ENCODE measurements at regions not wholly inside any gene's neighbourhood (a gene's known extent, or its start where the extent isn't known, plus 50 kb on each side); places are given as distances from the start of the nearest gene placed in this dataset.

DNA sequence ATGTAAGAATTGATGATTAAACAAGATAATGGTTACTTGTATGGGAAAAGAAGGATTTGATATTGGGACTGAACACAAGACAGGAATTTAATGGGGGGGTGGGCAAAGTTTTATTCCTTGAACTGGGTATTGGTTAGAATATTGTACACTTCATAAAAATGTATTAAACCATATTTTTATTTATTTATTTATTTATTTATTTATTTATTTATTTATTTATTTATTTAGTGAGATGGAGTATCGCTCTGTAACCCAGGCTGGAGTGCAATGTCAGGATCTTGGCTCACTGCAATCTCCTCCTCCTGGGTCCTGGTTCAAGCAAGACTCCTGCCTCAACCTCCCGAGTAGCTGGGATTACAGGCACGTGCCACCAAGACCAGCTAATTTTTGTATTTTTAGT lies 287.1 kb upstream of the SLITRK5 start:
- Mint-ChIP-seq H3K27me3 (ENCODE audit: insufficient read depth) (no peaks in the 10 kb centered on the region), H3K4me1 (no peaks in the 10 kb centered on the region), H3K9me3 (no peaks in the 10 kb centered on the region), H3K4me3 (no peak overlapping the region), H3K36me3 (ENCODE audit: low read depth) (no peaks in the 10 kb centered on the region), H3K27ac (no peak overlapping the region)
- DNase-seq = no peak
- no peaks in the 10 kb centered on the region for H3K36me3 ChIP-seq (ENCODE audit: control insufficient read depth, insufficient read depth, low read length)
- no peaks in the 10 kb centered on the region for H3K27me3 ChIP-seq (ENCODE audit: control insufficient read depth, insufficient read depth, low read length, poor library complexity, severe bottlenecking)
- H3K4me3 ChIP-seq (ENCODE audit: low read length) = no peak overlapping the region
- H3K27ac ChIP-seq (ENCODE audit: low read depth, low read length) = no peak overlapping the region
- no peaks in the 10 kb centered on the region for H3K9me3 ChIP-seq (ENCODE audit: control insufficient read depth, low read length)
- no peaks in the 10 kb centered on the region for H3K4me1 ChIP-seq (ENCODE audit: control insufficient read depth, insufficient read depth, low read length)
- 81 to 96% methylated on average over 2 to 3 of the region's 3 CpGs for WGBS, 2 experiments (ENCODE audit: insufficient coverage in 1 of 2, insufficient read length in 1 of 2)
- no peak overlapping the region for H3K9ac ChIP-seq (ENCODE audit: extremely low read depth, low read length, poor library complexity, severe bottlenecking)
- TF ChIP-seq, protein P1, sequence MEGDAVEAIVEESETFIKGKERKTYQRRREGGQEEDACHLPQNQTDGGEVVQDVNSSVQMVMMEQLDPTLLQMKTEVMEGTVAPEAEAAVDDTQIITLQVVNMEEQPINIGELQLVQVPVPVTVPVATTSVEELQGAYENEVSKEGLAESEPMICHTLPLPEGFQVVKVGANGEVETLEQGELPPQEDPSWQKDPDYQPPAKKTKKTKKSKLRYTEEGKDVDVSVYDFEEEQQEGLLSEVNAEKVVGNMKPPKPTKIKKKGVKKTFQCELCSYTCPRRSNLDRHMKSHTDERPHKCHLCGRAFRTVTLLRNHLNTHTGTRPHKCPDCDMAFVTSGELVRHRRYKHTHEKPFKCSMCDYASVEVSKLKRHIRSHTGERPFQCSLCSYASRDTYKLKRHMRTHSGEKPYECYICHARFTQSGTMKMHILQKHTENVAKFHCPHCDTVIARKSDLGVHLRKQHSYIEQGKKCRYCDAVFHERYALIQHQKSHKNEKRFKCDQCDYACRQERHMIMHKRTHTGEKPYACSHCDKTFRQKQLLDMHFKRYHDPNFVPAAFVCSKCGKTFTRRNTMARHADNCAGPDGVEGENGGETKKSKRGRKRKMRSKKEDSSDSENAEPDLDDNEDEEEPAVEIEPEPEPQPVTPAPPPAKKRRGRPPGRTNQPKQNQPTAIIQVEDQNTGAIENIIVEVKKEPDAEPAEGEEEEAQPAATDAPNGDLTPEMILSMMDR (conservative IDR thresholded peaks at IDR 0.05) = no peak

DNA sequence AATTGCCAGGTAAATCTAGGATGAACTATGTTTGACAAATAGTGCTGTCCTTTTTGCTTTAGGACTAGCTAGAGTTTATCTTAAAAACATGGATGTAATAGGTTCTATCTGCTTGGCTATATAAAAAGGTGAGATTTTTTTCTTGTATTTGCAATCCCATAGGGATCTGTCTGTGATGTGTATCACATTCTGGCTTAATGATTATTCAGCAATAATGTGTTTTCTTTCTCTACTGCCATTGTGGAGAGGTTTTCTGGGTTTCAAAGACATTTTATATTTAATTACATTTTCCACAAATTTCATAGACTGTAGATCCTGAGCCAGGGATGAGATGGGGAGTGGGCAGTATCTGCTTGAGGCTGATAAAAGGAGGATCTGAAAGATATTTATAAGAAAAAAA lies 277.8 kb upstream of the SLITRK5 start:
- TF ChIP-seq, protein P1 (conservative IDR thresholded peaks at IDR 0.05) = no peak
- Histone ChIP-seq H3K9me3 (ENCODE audit: control insufficient read depth, low read length) (no peaks in the 10 kb centered on the region), H3K27me3 (ENCODE audit: control insufficient read depth, insufficient read depth, low read length, poor library complexity, severe bottlenecking) (no peaks in the 10 kb centered on the region), H3K27ac (ENCODE audit: low read depth, low read length) (no peak overlapping the region), H3K9ac (ENCODE audit: extremely low read depth, low read length, poor library complexity, severe bottlenecking) (no peak overlapping the region), H3K4me1 (ENCODE audit: control insufficient read depth, insufficient read depth, low read length) (no peaks in the 10 kb centered on the region), H3K4me3 (ENCODE audit: low read length) (no peak overlapping the region), H3K36me3 (ENCODE audit: control insufficient read depth, insufficient read depth, low read length) (no peaks in the 10 kb centered on the region)
- no peaks in the 10 kb centered on the region for H3K9me3 Mint-ChIP-seq
- no peak overlapping the region for H3K4me3 Mint-ChIP-seq
- no peaks in the 10 kb centered on the region for H3K27me3 Mint-ChIP-seq (ENCODE audit: insufficient read depth)
- no peaks in the 10 kb centered on the region for H3K4me1 Mint-ChIP-seq
- H3K36me3 Mint-ChIP-seq (ENCODE audit: low read depth) = no peaks in the 10 kb centered on the region
- no peak for DNase-seq
- no peak overlapping the region for H3K27ac Mint-ChIP-seq

DNA sequence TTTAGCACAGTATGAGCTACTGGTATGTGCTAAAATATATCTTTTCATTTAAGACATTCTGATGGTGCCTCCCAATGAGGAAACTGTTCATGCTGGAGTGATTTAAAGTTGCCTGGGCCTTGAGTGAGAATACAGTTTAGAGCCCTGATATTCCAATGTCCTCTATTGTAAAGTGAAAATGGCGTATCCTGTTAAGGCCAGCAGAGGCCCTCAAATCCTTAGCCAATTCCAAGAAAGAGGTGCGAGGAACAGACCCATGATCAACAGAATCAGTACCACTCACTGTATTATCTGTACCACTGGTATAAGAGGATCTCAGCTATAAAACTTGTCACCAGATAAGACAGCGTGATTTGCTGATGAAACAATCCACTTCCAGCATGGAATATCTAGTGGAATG lies 273.1 kb upstream of the SLITRK5 start:
- H3K4me1 ChIP-seq (ENCODE audit: control insufficient read depth, insufficient read depth, low read length) = no peaks in the 10 kb centered on the region
- H3K9me3 ChIP-seq (ENCODE audit: control insufficient read depth, low read length) = no peaks in the 10 kb centered on the region
- Mint-ChIP-seq H3K27me3 (ENCODE audit: insufficient read depth) (no peaks in the 10 kb centered on the region), H3K36me3 (ENCODE audit: low read depth) (no peaks in the 10 kb centered on the region), H3K4me1 (no peaks in the 10 kb centered on the region), H3K27ac (no peak overlapping the region), H3K9me3 (no peaks in the 10 kb centered on the region), H3K4me3 (no peak overlapping the region)
- no peaks in the 10 kb centered on the region for H3K36me3 ChIP-seq (ENCODE audit: control insufficient read depth, insufficient read depth, low read length)
- WGBS, 2 experiments (ENCODE audit: insufficient coverage in 1 of 2, insufficient read length in 1 of 2) = 71 to 88% methylated on average over 1 to 3 of the region's 3 CpGs
- no peak overlapping the region for H3K4me3 ChIP-seq (ENCODE audit: low read length)
- H3K27me3 ChIP-seq (ENCODE audit: control insufficient read depth, insufficient read depth, low read length, poor library complexity, severe bottlenecking) = no peaks in the 10 kb centered on the region
- DNase-seq = no peak
- TF ChIP-seq, protein P1 (conservative IDR thresholded peaks at IDR 0.05) = peak; percentile 54
- H3K9ac ChIP-seq (ENCODE audit: extremely low read depth, low read length, poor library complexity, severe bottlenecking) = no peak overlapping the region
- H3K27ac ChIP-seq (ENCODE audit: low read depth, low read length) = no peak overlapping the region

All from endodermal cell (in vitro differentiated cells).